ENCODE measurements at regions not wholly inside any gene's neighbourhood (a gene's known extent, or its start where the extent isn't known, plus 50 kb on each side); places are given as distances from the start of the nearest gene placed in this dataset.

DNA sequence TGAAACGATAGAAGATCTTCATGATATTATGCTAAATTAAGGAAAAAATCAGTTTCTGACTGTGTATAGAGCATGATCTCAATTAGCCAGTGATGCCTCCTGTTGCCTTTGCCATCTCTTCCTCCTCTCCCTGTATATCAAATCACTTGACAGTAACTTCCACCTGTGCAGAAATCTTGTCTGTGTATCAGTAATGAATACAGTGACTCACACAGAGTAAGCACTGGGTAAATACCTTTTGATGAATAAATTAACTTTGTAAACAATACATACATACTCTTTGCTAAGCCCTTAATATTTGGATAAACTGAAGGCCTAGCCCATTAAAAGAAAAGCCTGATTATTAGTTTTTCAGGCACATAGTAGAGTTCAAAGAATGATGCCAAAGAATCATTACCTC, 610.6 kb upstream of the NRP1 start:
- no peak for DNase-seq (ENCODE audit: insufficient read length)
- TF ChIP-seq POLR2AphosphoS5 (IDR thresholded peaks at IDR 0.05; ENCODE audit: low read depth, low read length) (no peak), POLR2A (IDR thresholded peaks at IDR 0.05; ENCODE audit: low read depth, low read length) (no peak), TAF1 (IDR thresholded peaks at IDR 0.05; ENCODE audit: borderline replicate concordance, low read depth, low read length) (no peak)
- FAIRE-seq: no peak

DNA sequence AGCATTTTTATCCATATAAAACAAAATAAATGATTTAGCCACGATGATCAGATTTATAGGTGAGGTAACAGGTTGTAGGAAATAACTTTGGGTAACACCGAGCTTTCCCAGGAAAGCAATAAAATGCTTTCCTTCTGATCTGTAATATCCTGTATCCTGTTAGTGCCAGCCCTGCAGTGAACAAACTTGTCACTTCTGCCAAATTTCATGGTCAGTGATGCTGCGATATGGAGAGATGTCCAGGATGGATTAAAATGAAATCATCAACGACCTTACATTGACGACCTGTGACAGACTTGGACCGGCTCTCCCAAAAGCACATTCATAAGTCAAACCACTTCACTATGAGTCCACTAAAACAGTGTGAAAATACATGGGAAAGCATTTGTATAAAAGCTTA, 608.0 kb upstream of the NRP1 start:
- FAIRE-seq: no peak
- no peak for DNase-seq (ENCODE audit: insufficient read length)
- TF ChIP-seq POLR2AphosphoS5 (IDR thresholded peaks at IDR 0.05; ENCODE audit: low read depth, low read length): no peak
- no peak for TF ChIP-seq TAF1 (IDR thresholded peaks at IDR 0.05; ENCODE audit: borderline replicate concordance, low read depth, low read length)
- no peak for TF ChIP-seq POLR2A (IDR thresholded peaks at IDR 0.05; ENCODE audit: low read depth, low read length)

DNA sequence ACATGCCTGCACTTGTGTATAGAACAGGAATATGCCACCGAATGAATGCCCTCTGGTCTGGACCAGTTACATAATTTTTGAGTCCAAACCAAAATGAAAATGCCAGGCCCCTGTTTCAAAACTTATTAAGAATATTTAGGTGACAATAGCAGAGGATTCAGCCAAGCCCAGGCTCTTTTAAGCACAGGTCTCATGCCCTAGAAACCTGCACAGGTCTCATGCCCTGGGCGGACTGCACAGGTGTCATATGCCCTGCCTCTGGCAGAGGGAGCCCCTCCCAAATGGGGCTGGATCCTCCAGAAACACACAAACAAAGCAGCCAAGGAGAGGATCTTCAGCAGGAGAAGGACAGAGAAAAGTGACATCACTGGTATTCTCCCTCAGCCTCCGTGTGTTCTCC, 605.4 kb upstream of the NRP1 start:
- TF ChIP-seq TAF1 (IDR thresholded peaks at IDR 0.05; ENCODE audit: borderline replicate concordance, low read depth, low read length) (no peak), POLR2A (IDR thresholded peaks at IDR 0.05; ENCODE audit: low read depth, low read length) (no peak), POLR2AphosphoS5 (IDR thresholded peaks at IDR 0.05; ENCODE audit: low read depth, low read length) (no peak)
- DNase-seq (ENCODE audit: insufficient read length) (no peak), FAIRE-seq (no peak)

DNA sequence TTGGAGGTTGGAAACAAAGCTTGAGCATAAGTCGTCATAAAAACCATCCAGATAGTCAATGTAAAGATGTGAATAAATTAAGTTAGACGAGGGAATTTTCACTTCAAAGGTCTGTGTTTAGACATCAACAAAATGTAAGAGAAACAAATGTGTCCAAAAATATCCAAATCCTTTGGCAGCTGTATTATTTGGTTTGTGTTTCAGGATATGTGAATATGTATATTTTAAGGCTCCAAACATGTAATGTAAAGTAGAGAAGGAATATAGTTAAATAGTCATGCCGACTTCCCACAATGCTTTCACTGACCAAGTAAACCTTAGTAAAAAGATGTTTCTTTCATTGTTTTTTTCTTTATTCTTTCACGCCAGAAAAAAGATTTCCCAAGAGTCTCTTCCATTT, 604.9 kb upstream of the NRP1 start:
- TF ChIP-seq POLR2AphosphoS5 (IDR thresholded peaks at IDR 0.05; ENCODE audit: low read depth, low read length): no peak
- no peak for TF ChIP-seq POLR2A (IDR thresholded peaks at IDR 0.05; ENCODE audit: low read depth, low read length)
- no peak for TF ChIP-seq TAF1 (IDR thresholded peaks at IDR 0.05; ENCODE audit: borderline replicate concordance, low read depth, low read length)
- no peak for DNase-seq (ENCODE audit: insufficient read length)
- FAIRE-seq: no peak

DNA sequence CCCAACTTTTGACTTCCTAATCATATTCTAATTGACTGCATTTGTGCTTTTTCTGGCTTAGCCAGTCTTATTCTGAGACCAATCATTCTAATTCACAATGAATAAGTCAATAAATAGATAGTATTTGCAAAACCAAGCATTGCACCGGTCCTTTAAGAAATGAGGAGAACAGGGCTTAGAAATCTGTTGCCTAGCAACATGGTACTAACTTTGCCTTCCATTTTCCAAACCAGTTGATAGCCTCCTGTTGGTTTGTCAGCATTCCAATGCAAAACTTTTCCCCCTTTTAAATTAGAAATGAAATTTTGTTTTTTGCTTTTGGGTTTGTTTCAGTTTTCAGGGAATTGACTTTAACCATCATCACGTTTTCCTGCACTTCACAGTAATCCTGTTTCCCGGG, 603.5 kb upstream of the NRP1 start:
- FAIRE-seq (no peak), DNase-seq (ENCODE audit: insufficient read length) (no peak)
- no peak for TF ChIP-seq TAF1 (IDR thresholded peaks at IDR 0.05; ENCODE audit: borderline replicate concordance, low read depth, low read length)
- no peak for TF ChIP-seq POLR2AphosphoS5 (IDR thresholded peaks at IDR 0.05; ENCODE audit: low read depth, low read length)
- no peak for TF ChIP-seq POLR2A (IDR thresholded peaks at IDR 0.05; ENCODE audit: low read depth, low read length)

DNA sequence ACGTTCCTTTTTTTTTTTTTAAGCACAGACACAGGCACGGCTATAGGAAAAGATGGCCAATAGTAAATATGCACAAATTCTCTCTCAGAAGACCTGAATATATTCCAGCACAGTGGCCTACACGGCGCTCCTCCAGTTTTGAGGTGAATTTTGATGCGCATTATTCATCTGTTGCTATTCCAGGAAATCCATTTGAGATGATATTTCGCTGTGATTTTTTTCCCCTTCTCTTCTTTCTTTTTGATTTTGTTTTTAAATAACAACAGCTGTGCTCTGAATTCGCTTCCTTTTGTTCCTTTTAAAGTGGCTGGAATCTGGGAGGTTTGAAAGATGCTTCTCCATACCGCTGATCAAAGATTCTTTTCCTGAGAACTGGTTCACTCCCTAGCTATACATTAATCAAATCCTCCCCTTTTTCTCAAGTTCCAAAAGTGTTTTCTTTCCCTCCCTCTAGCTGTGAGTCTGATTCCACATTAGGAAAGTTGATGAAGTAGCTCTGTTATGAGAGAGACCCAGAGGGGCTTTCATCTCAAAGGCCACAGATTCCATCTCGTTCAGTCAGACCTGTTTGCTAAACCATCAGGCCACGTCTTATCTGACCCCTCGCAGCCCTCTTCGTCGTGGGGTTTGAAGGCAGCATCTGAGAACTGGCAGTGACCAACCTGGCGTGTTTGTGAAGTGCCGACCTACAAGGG, 602.7 kb upstream of the NRP1 start:
- TF ChIP-seq TAF1 (IDR thresholded peaks at IDR 0.05; ENCODE audit: borderline replicate concordance, low read depth, low read length) (no peak), POLR2AphosphoS5 (IDR thresholded peaks at IDR 0.05; ENCODE audit: low read depth, low read length) (no peak), POLR2A (IDR thresholded peaks at IDR 0.05; ENCODE audit: low read depth, low read length) (no peak)
- DNase-seq (ENCODE audit: insufficient read length): no peak
- no peak for FAIRE-seq

DNA sequence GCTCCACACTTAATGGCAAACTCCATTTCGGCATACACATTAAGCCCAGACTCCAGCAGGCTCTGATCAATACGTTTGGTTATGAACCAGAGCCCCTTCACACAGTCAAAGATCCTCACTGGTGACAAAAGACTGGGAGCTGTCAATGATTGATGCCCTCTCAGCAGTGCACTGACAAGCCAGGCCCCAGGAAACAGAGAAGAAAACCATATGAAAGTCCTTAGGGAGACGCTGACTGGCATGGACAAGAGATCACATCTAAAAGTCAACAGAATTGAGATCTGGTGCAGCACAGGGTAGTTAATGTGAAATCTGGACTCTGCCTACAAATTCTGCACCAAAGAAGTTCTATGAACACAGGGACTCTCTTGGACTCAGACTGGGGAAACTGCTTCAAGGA, 600.9 kb upstream of the NRP1 start:
- TF ChIP-seq POLR2AphosphoS5 (IDR thresholded peaks at IDR 0.05; ENCODE audit: low read depth, low read length) (no peak), TAF1 (IDR thresholded peaks at IDR 0.05; ENCODE audit: borderline replicate concordance, low read depth, low read length) (no peak), POLR2A (IDR thresholded peaks at IDR 0.05; ENCODE audit: low read depth, low read length) (no peak)
- no peak for FAIRE-seq
- no peak for DNase-seq (ENCODE audit: insufficient read length)

DNA sequence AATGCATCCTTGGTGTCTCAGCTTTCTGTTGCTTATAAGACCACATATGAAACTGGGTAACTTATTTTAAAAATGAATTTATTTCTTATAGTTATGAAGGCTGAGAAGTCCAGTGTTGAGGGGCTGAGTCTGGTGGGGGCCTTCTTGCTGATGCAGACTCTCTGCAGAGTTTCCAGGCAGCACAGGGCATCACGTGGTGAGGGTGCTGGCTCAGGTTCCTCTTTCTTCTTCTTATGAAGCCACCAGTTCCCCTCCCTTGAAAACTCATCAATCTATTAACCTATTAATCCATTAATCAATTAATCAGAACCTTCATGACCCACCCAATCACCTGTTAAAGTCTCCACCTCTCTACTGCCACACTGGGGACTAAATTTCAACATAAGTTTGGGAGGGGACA, 595.6 kb upstream of the NRP1 start:
- DNase-seq (ENCODE audit: insufficient read length) (no peak), FAIRE-seq (no peak)
- TF ChIP-seq POLR2AphosphoS5 (IDR thresholded peaks at IDR 0.05; ENCODE audit: low read depth, low read length): no peak
- TF ChIP-seq POLR2A (IDR thresholded peaks at IDR 0.05; ENCODE audit: low read depth, low read length): no peak
- TF ChIP-seq TAF1 (IDR thresholded peaks at IDR 0.05; ENCODE audit: borderline replicate concordance, low read depth, low read length): no peak

DNA sequence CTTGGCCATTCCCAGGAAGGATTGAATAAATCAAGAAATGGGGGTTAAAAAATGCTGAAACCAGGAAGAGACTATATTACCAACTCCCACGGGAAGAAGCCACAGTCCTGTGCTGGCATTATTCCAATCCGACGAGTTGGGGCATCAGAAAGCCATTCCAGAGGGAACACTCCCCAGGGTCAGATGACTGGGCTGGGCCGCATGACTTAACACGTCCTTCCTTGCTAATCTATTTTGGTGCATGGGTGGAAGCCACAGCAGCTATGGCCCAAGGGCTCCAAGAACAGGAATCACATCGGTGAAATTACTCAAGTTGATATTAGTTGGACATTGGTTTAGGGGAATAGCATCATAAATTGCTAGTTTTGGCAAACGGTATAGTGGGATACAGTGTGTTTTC, 592.9 kb upstream of the NRP1 start:
- FAIRE-seq (no peak), DNase-seq (ENCODE audit: insufficient read length) (no peak)
- TF ChIP-seq POLR2A (IDR thresholded peaks at IDR 0.05; ENCODE audit: low read depth, low read length) (no peak), POLR2AphosphoS5 (IDR thresholded peaks at IDR 0.05; ENCODE audit: low read depth, low read length) (no peak), TAF1 (IDR thresholded peaks at IDR 0.05; ENCODE audit: borderline replicate concordance, low read depth, low read length) (no peak)

DNA sequence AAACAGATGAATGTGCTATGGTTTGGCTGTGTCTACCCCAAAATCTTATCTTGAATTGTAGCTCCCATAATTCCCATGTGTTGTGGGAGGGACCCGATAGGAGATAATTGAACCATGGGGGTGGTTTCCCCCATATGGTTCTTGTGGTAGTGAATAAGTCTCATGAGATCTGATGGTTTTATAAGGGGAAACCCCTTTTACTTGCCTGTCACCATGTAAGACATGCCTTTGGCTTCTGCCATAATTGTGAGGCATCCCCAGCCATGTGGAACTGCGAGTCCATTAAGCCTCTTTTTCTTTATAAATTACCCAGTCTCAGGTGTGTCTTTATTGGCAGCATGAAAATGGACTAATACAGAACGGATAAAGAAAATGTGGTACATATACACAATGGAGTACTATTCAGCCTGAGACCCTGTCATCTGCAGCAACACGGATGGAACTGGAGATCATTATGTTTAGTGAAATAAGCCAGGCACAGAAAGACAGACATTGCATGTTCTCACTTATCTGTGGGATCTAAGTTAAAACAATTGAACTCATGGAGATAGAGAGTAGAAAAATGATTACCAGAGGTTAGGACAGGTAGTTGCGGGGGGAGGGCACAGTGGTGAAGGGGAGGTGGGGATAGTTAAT, 587.6 kb upstream of the NRP1 start:
- no peak for FAIRE-seq
- no peak for DNase-seq (ENCODE audit: insufficient read length)
- TF ChIP-seq POLR2A (IDR thresholded peaks at IDR 0.05; ENCODE audit: low read depth, low read length) (no peak), POLR2AphosphoS5 (IDR thresholded peaks at IDR 0.05; ENCODE audit: low read depth, low read length) (no peak), TAF1 (IDR thresholded peaks at IDR 0.05; ENCODE audit: borderline replicate concordance, low read depth, low read length) (no peak)

DNA sequence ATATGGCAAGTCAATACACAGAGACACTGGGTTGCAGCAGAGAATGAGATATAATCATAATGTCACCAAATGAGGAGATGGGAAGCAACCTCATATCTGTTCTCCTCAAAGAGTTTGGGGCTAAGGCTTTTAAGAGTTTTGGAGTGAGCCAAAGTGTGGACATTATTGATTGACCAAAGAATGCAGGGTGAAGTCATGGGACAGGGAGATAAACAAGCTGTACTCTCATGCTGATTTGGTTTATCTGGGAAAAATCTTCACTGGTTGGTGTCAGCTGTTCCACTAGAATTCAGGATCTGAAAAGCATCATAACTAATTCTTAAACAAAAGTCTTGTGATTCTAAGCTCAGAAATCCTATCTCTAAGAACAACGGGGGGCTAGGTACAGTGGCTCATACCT, 585.9 kb upstream of the NRP1 start:
- DNase-seq (ENCODE audit: insufficient read length): no peak
- no peak for FAIRE-seq
- TF ChIP-seq POLR2AphosphoS5 (IDR thresholded peaks at IDR 0.05; ENCODE audit: low read depth, low read length) (no peak), POLR2A (IDR thresholded peaks at IDR 0.05; ENCODE audit: low read depth, low read length) (no peak), TAF1 (IDR thresholded peaks at IDR 0.05; ENCODE audit: borderline replicate concordance, low read depth, low read length) (no peak)

DNA sequence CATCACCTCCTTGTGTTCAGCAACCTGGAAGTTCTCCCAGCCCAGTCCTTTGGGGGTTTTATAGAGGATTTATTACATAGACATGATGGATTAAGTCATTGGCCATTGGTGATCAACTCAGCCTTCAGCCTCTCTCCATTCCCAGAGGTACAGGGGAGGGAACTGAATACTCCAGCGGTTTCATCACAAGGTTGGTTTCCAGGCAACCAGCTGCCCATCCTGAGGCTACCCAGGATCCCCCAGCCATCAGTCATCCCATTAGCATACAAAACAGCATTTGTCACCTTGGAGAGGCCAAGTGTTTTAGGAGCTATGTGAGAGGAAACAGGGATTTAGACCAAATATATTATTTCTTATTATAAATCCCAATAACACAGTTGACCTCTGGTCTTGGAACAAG, 584.8 kb upstream of the NRP1 start:
- DNase-seq (ENCODE audit: insufficient read length) (no peak), FAIRE-seq (no peak)
- TF ChIP-seq POLR2AphosphoS5 (IDR thresholded peaks at IDR 0.05; ENCODE audit: low read depth, low read length): no peak
- TF ChIP-seq TAF1 (IDR thresholded peaks at IDR 0.05; ENCODE audit: borderline replicate concordance, low read depth, low read length): no peak
- no peak for TF ChIP-seq POLR2A (IDR thresholded peaks at IDR 0.05; ENCODE audit: low read depth, low read length)
